ENCODE measurements at regions not wholly inside any gene's neighbourhood (a gene's known extent, or its start where the extent isn't known, plus 50 kb on each side); places are given as distances from the start of the nearest gene placed in this dataset.

- no peak for DNase-seq (ENCODE audit: low spot score)
- peaks cover 6% of the 10 kb centered on the region; the same call in 1 of the 2 replicates for H3K9me2 ChIP-seq (ENCODE audit: insufficient read depth)
- H3K79me2 ChIP-seq (replicated peaks; ENCODE audit: insufficient read depth) = no peaks in the 10 kb centered on the region
- H3K4me3 ChIP-seq = no peak overlapping the region
- no peak for ATAC-seq
- H2AFZ ChIP-seq = no peak overlapping the region
- Mint-ChIP-seq H3K27me3 (ENCODE audit: insufficient read depth, low read depth, poor library complexity) (no peaks in the 10 kb centered on the region), H3K36me3 (ENCODE audit: low read depth) (peaks cover 20% of the 10 kb centered on the region; the same call in 2 of the 3 replicates), H3K4me3 (no peak overlapping the region), H3K27ac (peak overlapping the region; percentile 47; the same call in 1 of the 2 replicates), H3K4me1 (no peaks in the 10 kb centered on the region), H3K9me3 (peaks cover 22% of the 10 kb centered on the region)
- H4K20me1 ChIP-seq (replicated peaks; ENCODE audit: insufficient read depth) = no peaks in the 10 kb centered on the region
- no peak overlapping the region for H3K4me2 ChIP-seq
- no peaks in the 10 kb centered on the region for H3K27me3 ChIP-seq (ENCODE audit: insufficient read depth)
- no peaks in the 10 kb centered on the region for H3K4me1 ChIP-seq (ENCODE audit: insufficient read depth)
- 0 out of 2 replicates have a peak, but pooled peaks cover 2% of the 10 kb centered on the region for H3K36me3 ChIP-seq (ENCODE audit: insufficient read depth)
- no peaks in the 10 kb centered on the region for H3F3A ChIP-seq (replicated peaks; ENCODE audit: low read depth)
- no peak for TF ChIP-seq STAT1 (IDR thresholded peaks at IDR 0.05; ENCODE audit: unreplicated experiment)
- H3K27ac ChIP-seq (ENCODE audit: low read depth) = no peak overlapping the region
These were observed 660.0 kb upstream of the CCDC54 start for GRCh38 chr3:106717178-106717780.

GRCh38 chr3:106719077-106719476 lies 658.2 kb upstream of the CCDC54 start:
- ATAC-seq = no peak
- Histone ChIP-seq H3K27me3 (ENCODE audit: insufficient read depth) (no peaks in the 10 kb centered on the region), H3K9me2 (ENCODE audit: insufficient read depth) (peaks cover 6% of the 10 kb centered on the region; the same call in 1 of the 2 replicates), H3K4me3 (no peak overlapping the region), H4K20me1 (replicated peaks; ENCODE audit: insufficient read depth) (no peaks in the 10 kb centered on the region), H3F3A (replicated peaks; ENCODE audit: low read depth) (no peaks in the 10 kb centered on the region), H3K27ac (ENCODE audit: low read depth) (no peak overlapping the region), H3K79me2 (replicated peaks; ENCODE audit: insufficient read depth) (no peaks in the 10 kb centered on the region), H3K36me3 (ENCODE audit: insufficient read depth) (0 out of 2 replicates have a peak, but pooled peaks cover 2% of the 10 kb centered on the region), H2AFZ (no peak overlapping the region), H3K4me1 (ENCODE audit: insufficient read depth) (no peaks in the 10 kb centered on the region), H3K4me2 (no peak overlapping the region)
- Mint-ChIP-seq H3K9me3 (peaks cover 25% of the 10 kb centered on the region), H3K27me3 (ENCODE audit: insufficient read depth, low read depth, poor library complexity) (no peaks in the 10 kb centered on the region), H3K4me1 (no peaks in the 10 kb centered on the region), H3K4me3 (no peak overlapping the region), H3K36me3 (ENCODE audit: low read depth) (peaks cover 21% of the 10 kb centered on the region; the same call in 2 of the 3 replicates), H3K27ac (no peak overlapping the region)
- TF ChIP-seq POLR2AphosphoS5 (IDR thresholded peaks at IDR 0.05; ENCODE audit: low read depth) (no peak), EZH2 (IDR thresholded peaks at IDR 0.05; ENCODE audit: low read depth, unreplicated experiment) (no peak), ZNF331 (CRISPR knock-in tag; IDR thresholded peaks at IDR 0.05; ENCODE audit: low read depth) (no peak), REST (IDR thresholded peaks at IDR 0.05; ENCODE audit: unreplicated experiment) (no peak), EZH2phosphoT487 (IDR thresholded peaks at IDR 0.05; ENCODE audit: unreplicated experiment) (no peak)
- no peak for DNase-seq (ENCODE audit: low spot score)

- DNase-seq (ENCODE audit: low spot score) (no peak), ATAC-seq (no peak)
- no peak overlapping the region for H3K4me3 ChIP-seq
- no peaks in the 10 kb centered on the region for H3K4me1 ChIP-seq (ENCODE audit: insufficient read depth)
- no peak overlapping the region for H3K4me2 ChIP-seq
- no peaks in the 10 kb centered on the region for H3K79me2 ChIP-seq (replicated peaks; ENCODE audit: insufficient read depth)
- H3K36me3 Mint-ChIP-seq (ENCODE audit: low read depth) = peaks cover 22% of the 10 kb centered on the region; the same call in 2 of the 3 replicates
- H3K36me3 ChIP-seq (ENCODE audit: insufficient read depth) = 0 out of 2 replicates have a peak, but pooled peaks cover 2% of the 10 kb centered on the region
- peaks cover 25% of the 10 kb centered on the region for H3K9me3 Mint-ChIP-seq
- peaks cover 6% of the 10 kb centered on the region; the same call in 1 of the 2 replicates for H3K9me2 ChIP-seq (ENCODE audit: insufficient read depth)
- no peak overlapping the region for H2AFZ ChIP-seq
- H3K27me3 Mint-ChIP-seq (ENCODE audit: insufficient read depth, low read depth, poor library complexity) = no peaks in the 10 kb centered on the region
- H3K4me1 Mint-ChIP-seq = no peaks in the 10 kb centered on the region
- H4K20me1 ChIP-seq (replicated peaks; ENCODE audit: insufficient read depth) = no peaks in the 10 kb centered on the region
- no peak overlapping the region for H3K27ac Mint-ChIP-seq
- H3K27ac ChIP-seq (ENCODE audit: low read depth) = no peak overlapping the region
- H3F3A ChIP-seq (replicated peaks; ENCODE audit: low read depth) = no peaks in the 10 kb centered on the region
- no peaks in the 10 kb centered on the region for H3K27me3 ChIP-seq (ENCODE audit: insufficient read depth)
- no peak overlapping the region for H3K4me3 Mint-ChIP-seq
- TF ChIP-seq CTCF (conservative IDR thresholded peaks at IDR 0.05; ENCODE audit: low read depth in 2 of 2) (no peak), ZNF114 (CRISPR knock-in tag; IDR thresholded peaks at IDR 0.05) (no peak)
These were observed 657.7 kb upstream of the CCDC54 start for GRCh38 chr3:106719583-106719982.

Data from GM23338 (cell line).